Pancreas (tissue), 10 donors: ENCODE measurements at regions not wholly inside any gene's neighbourhood (a gene's known extent, or its start where the extent isn't known, plus 50 kb on each side); places are given as distances from the start of the nearest gene placed in this dataset.

ENCODE experiments used
- ATAC-seq, 4 donors: fragments of 200-7000 bp; cut with Tn5 transposase; one replicate each; pipeline versions ENCODE4 v1.8.0 to v1.9.1; 2020; ENCODE audit warnings: mild to moderate bottlenecking in 4 of 4, moderate library complexity in 4 of 4
- DNase-seq, 6 donors: peaks; one replicate each; pipeline ENCODE4 v3.0.0-alpha.2; 2020
- FAIRE-seq: peaks from 2 replicates; lab custom pipeline; 2012; peaks lifted over from hg19 to GRCh38; lab: Jason Lieb, UNC
- H3K27ac ChIP-seq, 4 donors: fragments of 200-600 bp; sonication (generic); 1 replicate in 3 of 4; 2 replicates in 1 of 4; pipeline versions ENCODE4 v1.5.0 to v1.8.0; 2020
- H3K27me3 ChIP-seq, 4 donors: fragments of 200-600 bp; one replicate each; pipeline ENCODE4 v1.8.0; 2021
- H3K36me3 ChIP-seq, 3 donors: fragments of 200-600 bp; sonication (generic) in 1 of 3; one replicate each; pipeline versions ENCODE4 v1.5.0 to v1.8.0; 2020 to 2021
- H3K4me1 ChIP-seq, 3 donors: fragments of 200-600 bp; one replicate each; pipeline ENCODE4 v1.8.0; 2021
- H3K4me3 ChIP-seq, 4 donors: fragments of 200-600 bp; sonication (generic) in 2 of 4; one replicate each; pipeline versions ENCODE4 v1.5.0 to v1.8.0; 2020 to 2021
- H3K9me3 ChIP-seq, 4 donors: fragments of 200-600 bp; one replicate each; pipeline ENCODE4 v1.8.0; 2021
- CTCF ChIP-seq, 4 donors: fragments of 200-600 bp; sonication (generic) in 3 of 4; IDR thresholded peaks; one replicate each; pipeline versions ENCODE4 v1.5.0 to v1.8.0; 2021; ENCODE audit warnings: antibody characterized with exemption in 4 of 4
- WGBS, 2 donors: extraction: QIAGEN DNeasy Blood & Tissue Kit; methylation state at CpG; one replicate each; pipeline ENCODE4 v1.1.7; 2013; 5-methylcytosine and 5-hydroxymethylcytosine counted together
- intact Hi-C, 3 donors: fragments of 100-400 bp; cut with DNase I; formaldehyde crosslinking; loops; one replicate each; pipeline versions ENCODE4 v1.11.1 to v1.14.2; 2022
- donor health status: healthy with polysubstance abuse.
- donor health status: DM: no; HTN: no; CAD: no; lungs with moderate emphysema.
- donor health status: DM: no; HTN: no; CAD: no.
- donor health status: control.
- donor health status: control.
- donor health status: Bipolar disorder and iron deficiency.
- donor health status: DM: yes; HTN: yes; CAD: no.
- donor health status: DM: no; HTN: no; CAD: no.
- donor health status: DM: no; HTN: no; CAD: no.
- donor health status: DM: yes; HTN: yes; CAD: no.

DNA sequence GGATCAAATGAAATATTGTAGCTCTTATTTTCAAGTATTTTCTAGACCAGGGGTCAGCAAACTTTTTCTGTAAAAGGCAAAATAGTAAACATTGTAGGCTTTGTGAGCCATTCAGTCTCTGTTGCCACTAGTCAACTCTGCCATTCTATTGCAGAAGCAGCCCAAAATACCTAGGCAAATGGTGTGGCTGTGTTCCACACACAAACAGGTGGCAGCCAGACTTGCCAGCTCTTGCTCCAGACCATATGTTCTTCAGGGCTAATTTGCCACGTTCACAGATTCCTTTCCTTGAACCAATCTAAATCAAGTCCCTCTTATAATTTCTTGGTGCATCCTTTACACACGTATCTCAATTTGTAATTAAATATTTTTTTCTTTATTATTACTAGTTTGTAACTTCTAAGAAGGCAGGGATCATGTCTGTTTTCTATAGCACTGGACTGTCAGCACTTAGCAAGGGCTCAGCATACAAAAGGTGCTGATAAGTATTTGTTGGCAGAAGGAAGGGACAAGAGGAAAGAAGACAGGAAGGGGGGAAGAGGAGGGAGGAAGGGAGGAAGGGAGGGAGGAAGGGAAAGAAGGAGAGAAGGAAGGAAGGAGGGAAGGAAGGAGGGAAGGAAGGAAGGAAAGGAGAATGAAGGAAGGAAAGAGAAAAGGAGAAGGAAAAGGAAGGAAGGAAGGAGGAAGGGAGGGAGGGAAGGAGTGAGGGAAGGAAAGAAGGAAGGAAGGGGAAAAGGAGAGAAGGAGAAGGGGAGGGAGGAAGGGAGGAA is 106.5 kb upstream of the EDEM3 start:
- Histone ChIP-seq H3K4me1 (peaks cover 18 to 74% (median 19%) of the 10 kb centered on the region in 3 donors), H3K36me3 (no peaks in the 10 kb centered on the region), H3K27ac (peak overlapping the region in 3 of 4 donors; percentile 10 to 70 (median 68)), H3K4me3 (no peak overlapping the region), H3K27me3 (no peaks in the 10 kb centered on the region), H3K9me3 (no peaks in the 10 kb centered on the region)
- FAIRE-seq (no peak), ATAC-seq (peak; percentile 62 to 77 (median 68)), DNase-seq (peak in 4 of 6 donors; percentile 51 to 72 (median 54))
- 39 to 41% methylated on average over 2 of the region's 2 CpGs for WGBS, 2 donors
- no peak for TF ChIP-seq CTCF (IDR thresholded peaks at IDR 0.05)
- intact Hi-C loops = no loop called here

- Histone ChIP-seq H3K27ac (peak overlapping the region in 2 of 4 donors; percentile 68 to 70), H3K36me3 (no peaks in the 10 kb centered on the region)
- no peak for TF ChIP-seq CTCF (IDR thresholded peaks at IDR 0.05)
Observed at GRCh38 chr1:184860535-184860934, 105.9 kb upstream of the EDEM3 start.

DNA sequence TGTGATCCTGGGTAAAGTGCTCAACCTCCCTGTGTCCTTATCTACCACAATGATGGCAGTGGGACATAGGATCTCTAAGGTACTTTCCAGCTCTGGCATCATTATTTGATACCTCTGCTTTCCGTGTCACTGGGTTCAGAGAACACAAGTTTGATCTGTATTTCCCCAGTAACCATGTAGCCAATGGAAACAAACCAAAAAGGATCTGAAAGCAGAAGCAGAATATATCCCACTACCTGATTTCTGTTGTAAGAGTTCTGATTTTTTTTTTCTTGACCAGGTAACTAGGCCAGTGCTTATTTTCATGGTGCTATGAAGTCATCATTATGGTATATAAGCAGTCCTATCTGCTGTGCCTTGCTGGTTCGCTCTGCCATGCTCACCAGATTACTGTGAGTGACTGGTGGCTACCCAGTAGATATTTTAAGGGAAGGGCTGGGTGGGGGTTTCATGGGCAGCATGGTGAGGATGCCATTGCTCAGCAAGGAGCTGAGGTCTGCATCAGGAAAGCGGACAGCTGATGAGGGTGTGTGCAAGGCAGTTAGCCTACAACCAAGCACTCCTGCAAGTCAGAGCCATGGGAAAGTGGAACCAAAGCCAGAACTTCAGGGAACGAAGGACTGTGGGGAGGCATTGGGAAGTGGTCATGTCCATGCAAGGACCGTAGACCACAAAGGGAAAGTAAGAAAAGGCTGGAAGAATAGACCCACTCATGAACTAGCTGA is 104.9 kb upstream of the EDEM3 start:
- TF ChIP-seq CTCF (IDR thresholded peaks at IDR 0.05) = no peak

More at GRCh38 chr1:184860535-184860934, 105.9 kb upstream of the EDEM3 start:
- DNase-seq (no peak), FAIRE-seq (no peak), ATAC-seq (no peak)
- intact Hi-C loops = no loop called here
- Histone ChIP-seq H3K4me3 (no peak overlapping the region), H3K9me3 (no peaks in the 10 kb centered on the region), H3K4me1 (peaks cover 22 to 79% (median 25%) of the 10 kb centered on the region in 3 donors), H3K27me3 (no peaks in the 10 kb centered on the region)

GRCh38 chr1:184858288-184858687 is 103.6 kb upstream of the EDEM3 start:
- Histone ChIP-seq H3K4me1 (peaks cover 29 to 74% (median 33%) of the 10 kb centered on the region in 3 donors), H3K36me3 (no peaks in the 10 kb centered on the region), H3K9me3 (no peaks in the 10 kb centered on the region), H3K27me3 (no peaks in the 10 kb centered on the region), H3K4me3 (no peak overlapping the region), H3K27ac (no peak overlapping the region)
- intact Hi-C loops = no loop called here
- no peak for ATAC-seq
- no peak for FAIRE-seq
- 30 to 38% methylated on average over 3 of the region's 3 CpGs for WGBS, 2 donors
- DNase-seq = no peak
- TF ChIP-seq CTCF (IDR thresholded peaks at IDR 0.05) = no peak

More for the DNA sequence above, 104.9 kb upstream of the EDEM3 start:
- Histone ChIP-seq H3K36me3 (no peaks in the 10 kb centered on the region), H3K9me3 (no peaks in the 10 kb centered on the region), H3K27ac (peak overlapping the region in 1 of 4 donors; percentile 10), H3K27me3 (no peaks in the 10 kb centered on the region), H3K4me1 (peaks cover 29 to 85% (median 31%) of the 10 kb centered on the region in 3 donors), H3K4me3 (no peak overlapping the region)
- intact Hi-C loops = no loop called here
- ATAC-seq (no peak), DNase-seq (no peak), FAIRE-seq (no peak)
- WGBS, 2 donors = 90 to 91% methylated on average over 5 of the region's 5 CpGs
